SK-N-SH treated with all-trans-retinoic acid at 6 μM for 48 hours (cell line): ENCODE measurements at regions not wholly inside any gene's neighbourhood (a gene's known extent, or its start where the extent isn't known, plus 50 kb on each side); places are given as distances from the start of the nearest gene placed in this dataset.
"Not testable (repeated sequence)": the region's sequence is repeated elsewhere in the genome, so short reads cannot be mapped to it uniquely, and the experiment has no call there.

Source experiments
- ATAC-seq: fragments of 200-7000 bp; cut with Tn5 transposase; 3 replicates; pipeline ENCODE4 v1.9.1; 2020; ENCODE audit warnings: mild to moderate bottlenecking, moderate library complexity
- ARNTL ChIP-seq: fragments of 450-650 bp; formaldehyde crosslinking; IDR thresholded peaks from 2 replicates; pipeline ENCODE4 v1.5.0; 2020; ENCODE audit warnings: low read depth, mild to moderate bottlenecking, moderate library complexity, borderline replicate concordance
- BACH2 ChIP-seq: fragments of 250-450 bp; sonication (Bioruptor Pico); IDR thresholded peaks from 2 replicates; pipeline ENCODE4 v1.9.0; 2021; ENCODE audit warnings: mild to moderate bottlenecking, borderline replicate concordance
- CSDC2 ChIP-seq: fragments of 250-450 bp; sonication (Bioruptor Pico); IDR thresholded peaks from 2 replicates; pipeline ENCODE4 v1.5.0; 2020; ENCODE audit warnings: mild to moderate bottlenecking, moderate library complexity
- ESRRG ChIP-seq: fragments of 250-450 bp; sonication (Bioruptor Pico); IDR thresholded peaks from 2 replicates; pipeline ENCODE4 v1.6.1; 2021; ENCODE audit warnings: mild to moderate bottlenecking
- GLIS3 ChIP-seq: fragments of 250-450 bp; sonication (Bioruptor Pico); IDR thresholded peaks from 2 replicates; pipeline ENCODE4 v1.5.0; 2020; ENCODE audit warnings: mild to moderate bottlenecking, moderate library complexity
- ISL1 ChIP-seq: fragments of 250-450 bp; sonication (Bioruptor Pico); IDR thresholded peaks from 2 replicates; pipeline ENCODE4 v2.1.2; 2022; ENCODE audit warnings: mild to moderate bottlenecking, moderate library complexity
- OSR1 ChIP-seq: fragments of 250-450 bp; sonication (Bioruptor Pico); IDR thresholded peaks from 2 replicates; pipeline ENCODE4 v1.8.0; 2022; ENCODE audit warnings: moderate library complexity, mild to moderate bottlenecking, inconsistent platforms
- POU6F1 ChIP-seq: fragments of 250-450 bp; sonication (Bioruptor Pico); IDR thresholded peaks from 2 replicates; pipeline ENCODE4 v1.8.0; 2021; ENCODE audit warnings: low read depth, mild to moderate bottlenecking, moderate library complexity, borderline replicate concordance
- PPARA ChIP-seq: fragments of 250-450 bp; sonication (Bioruptor Pico); IDR thresholded peaks from 2 replicates; pipeline ENCODE4 v1.5.0; 2020; ENCODE audit warnings: mild to moderate bottlenecking, borderline replicate concordance
- RARB ChIP-seq: fragments of 250-450 bp; sonication (Bioruptor Pico); IDR thresholded peaks from 2 replicates; pipeline ENCODE4 v1.8.0; 2021; ENCODE audit warnings: mild to moderate bottlenecking, moderate library complexity
- SNAI2 ChIP-seq: fragments of 250-450 bp; sonication (Bioruptor Pico); IDR thresholded peaks from 2 replicates; pipeline ENCODE4 v1.5.0; 2020; ENCODE audit warnings: mild to moderate bottlenecking, moderate library complexity
- TCF4 ChIP-seq: fragments of 250-450 bp; sonication (Bioruptor Pico); IDR thresholded peaks from 2 replicates; pipeline ENCODE4 v1.8.0; 2021; ENCODE audit warnings: mild to moderate bottlenecking, moderate library complexity, borderline replicate concordance
- TOX ChIP-seq: fragments of 250-450 bp; sonication (Bioruptor Pico); IDR thresholded peaks from 2 replicates; pipeline ENCODE4 v1.8.0; 2021; ENCODE audit warnings: mild to moderate bottlenecking, moderate library complexity, borderline replicate concordance
- ZC3H10 ChIP-seq: fragments of 250-450 bp; sonication (Bioruptor Pico); IDR thresholded peaks from 2 replicates; pipeline ENCODE4 v1.5.1; 2021; ENCODE audit warnings: mild to moderate bottlenecking, moderate library complexity
- ZFP3 ChIP-seq: fragments of 250-450 bp; sonication (Bioruptor Pico); IDR thresholded peaks from 2 replicates; pipeline ENCODE4 v1.5.0; 2020; ENCODE audit warnings: mild to moderate bottlenecking, moderate library complexity
- ZFP30 ChIP-seq: fragments of 450-650 bp; formaldehyde crosslinking; IDR thresholded peaks from 2 replicates; pipeline ENCODE4 v1.5.0; 2022; ENCODE audit warnings: mild to moderate bottlenecking, moderate library complexity
- ZNF565 ChIP-seq: fragments of 450-650 bp; formaldehyde crosslinking; conservative IDR thresholded peaks from 2 replicates; pipeline ENCODE4 v1.5.0; 2020; ENCODE audit warnings: low read depth, mild to moderate bottlenecking, moderate library complexity
- ZNF70 ChIP-seq: fragments of 450-650 bp; formaldehyde crosslinking; IDR thresholded peaks from 2 replicates; pipeline ENCODE4 v1.5.0; 2020; ENCODE audit warnings: mild to moderate bottlenecking, moderate library complexity
- ZNF8 ChIP-seq: fragments of 450-650 bp; formaldehyde crosslinking; IDR thresholded peaks from 2 replicates; pipeline ENCODE4 v1.5.0; 2020; ENCODE audit warnings: mild to moderate bottlenecking, moderate library complexity
- TF ChIP-seq, protein P1 (sequence below): fragments of 250-450 bp; sonication (Bioruptor Pico); IDR thresholded peaks from 2 replicates; pipeline ENCODE4 v1.5.1; 2020; ENCODE audit warnings: low read depth, mild to moderate bottlenecking, moderate library complexity
- TF ChIP-seq, protein P2 (sequence below): fragments of 250-450 bp; sonication (Bioruptor Pico); IDR thresholded peaks from 2 replicates; pipeline ENCODE4 v1.8.0; 2020; ENCODE audit warnings: mild to moderate bottlenecking, moderate library complexity, borderline replicate concordance
- TF ChIP-seq, protein P3 (sequence below): fragments of 250-450 bp; sonication (Bioruptor Pico); IDR thresholded peaks from 2 replicates; pipeline ENCODE4 v1.5.0; 2020; ENCODE audit warnings: mild to moderate bottlenecking, moderate library complexity

GRCh38 chr10:21041763-21042458 is 144.8 kb upstream of the NEBL start (continued):
- no peak for TF ChIP-seq TOX
- no peak for TF ChIP-seq RARB (CRISPR knock-in tag)

GRCh38 chr10:21039721-21040120 is 142.6 kb upstream of the NEBL start:
- ATAC-seq, result no peak
- TF ChIP-seq POU6F1 (CRISPR knock-in tag) (no peak), ESRRG (CRISPR knock-in tag) (no peak), ZC3H10 (CRISPR knock-in tag) (no peak), PPARA (CRISPR knock-in tag) (no peak), BACH2 (CRISPR knock-in tag) (no peak), ARNTL (CRISPR knock-in tag) (no peak), SNAI2 (CRISPR knock-in tag) (no peak), ISL1 (CRISPR knock-in tag) (no peak), TOX (no peak), ZNF8 (CRISPR knock-in tag) (no peak), ZFP30 (CRISPR knock-in tag) (no peak), ZFP3 (CRISPR knock-in tag) (no peak), ZNF70 (no peak), OSR1 (CRISPR knock-in tag) (no peak)
- TF ChIP-seq, protein P1, sequence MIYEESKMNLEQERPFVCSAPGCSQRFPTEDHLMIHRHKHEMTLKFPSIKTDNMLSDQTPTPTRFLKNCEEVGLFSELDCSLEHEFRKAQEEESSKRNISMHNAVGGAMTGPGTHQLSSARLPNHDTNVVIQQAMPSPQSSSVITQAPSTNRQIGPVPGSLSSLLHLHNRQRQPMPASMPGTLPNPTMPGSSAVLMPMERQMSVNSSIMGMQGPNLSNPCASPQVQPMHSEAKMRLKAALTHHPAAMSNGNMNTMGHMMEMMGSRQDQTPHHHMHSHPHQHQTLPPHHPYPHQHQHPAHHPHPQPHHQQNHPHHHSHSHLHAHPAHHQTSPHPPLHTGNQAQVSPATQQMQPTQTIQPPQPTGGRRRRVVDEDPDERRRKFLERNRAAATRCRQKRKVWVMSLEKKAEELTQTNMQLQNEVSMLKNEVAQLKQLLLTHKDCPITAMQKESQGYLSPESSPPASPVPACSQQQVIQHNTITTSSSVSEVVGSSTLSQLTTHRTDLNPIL (CRISPR knock-in tag), result no peak
- TF ChIP-seq, protein P2, sequence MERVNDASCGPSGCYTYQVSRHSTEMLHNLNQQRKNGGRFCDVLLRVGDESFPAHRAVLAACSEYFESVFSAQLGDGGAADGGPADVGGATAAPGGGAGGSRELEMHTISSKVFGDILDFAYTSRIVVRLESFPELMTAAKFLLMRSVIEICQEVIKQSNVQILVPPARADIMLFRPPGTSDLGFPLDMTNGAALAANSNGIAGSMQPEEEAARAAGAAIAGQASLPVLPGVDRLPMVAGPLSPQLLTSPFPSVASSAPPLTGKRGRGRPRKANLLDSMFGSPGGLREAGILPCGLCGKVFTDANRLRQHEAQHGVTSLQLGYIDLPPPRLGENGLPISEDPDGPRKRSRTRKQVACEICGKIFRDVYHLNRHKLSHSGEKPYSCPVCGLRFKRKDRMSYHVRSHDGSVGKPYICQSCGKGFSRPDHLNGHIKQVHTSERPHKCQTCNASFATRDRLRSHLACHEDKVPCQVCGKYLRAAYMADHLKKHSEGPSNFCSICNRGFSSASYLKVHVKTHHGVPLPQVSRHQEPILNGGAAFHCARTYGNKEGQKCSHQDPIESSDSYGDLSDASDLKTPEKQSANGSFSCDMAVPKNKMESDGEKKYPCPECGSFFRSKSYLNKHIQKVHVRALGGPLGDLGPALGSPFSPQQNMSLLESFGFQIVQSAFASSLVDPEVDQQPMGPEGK (CRISPR knock-in tag), result no peak
- TF ChIP-seq, protein P3, sequence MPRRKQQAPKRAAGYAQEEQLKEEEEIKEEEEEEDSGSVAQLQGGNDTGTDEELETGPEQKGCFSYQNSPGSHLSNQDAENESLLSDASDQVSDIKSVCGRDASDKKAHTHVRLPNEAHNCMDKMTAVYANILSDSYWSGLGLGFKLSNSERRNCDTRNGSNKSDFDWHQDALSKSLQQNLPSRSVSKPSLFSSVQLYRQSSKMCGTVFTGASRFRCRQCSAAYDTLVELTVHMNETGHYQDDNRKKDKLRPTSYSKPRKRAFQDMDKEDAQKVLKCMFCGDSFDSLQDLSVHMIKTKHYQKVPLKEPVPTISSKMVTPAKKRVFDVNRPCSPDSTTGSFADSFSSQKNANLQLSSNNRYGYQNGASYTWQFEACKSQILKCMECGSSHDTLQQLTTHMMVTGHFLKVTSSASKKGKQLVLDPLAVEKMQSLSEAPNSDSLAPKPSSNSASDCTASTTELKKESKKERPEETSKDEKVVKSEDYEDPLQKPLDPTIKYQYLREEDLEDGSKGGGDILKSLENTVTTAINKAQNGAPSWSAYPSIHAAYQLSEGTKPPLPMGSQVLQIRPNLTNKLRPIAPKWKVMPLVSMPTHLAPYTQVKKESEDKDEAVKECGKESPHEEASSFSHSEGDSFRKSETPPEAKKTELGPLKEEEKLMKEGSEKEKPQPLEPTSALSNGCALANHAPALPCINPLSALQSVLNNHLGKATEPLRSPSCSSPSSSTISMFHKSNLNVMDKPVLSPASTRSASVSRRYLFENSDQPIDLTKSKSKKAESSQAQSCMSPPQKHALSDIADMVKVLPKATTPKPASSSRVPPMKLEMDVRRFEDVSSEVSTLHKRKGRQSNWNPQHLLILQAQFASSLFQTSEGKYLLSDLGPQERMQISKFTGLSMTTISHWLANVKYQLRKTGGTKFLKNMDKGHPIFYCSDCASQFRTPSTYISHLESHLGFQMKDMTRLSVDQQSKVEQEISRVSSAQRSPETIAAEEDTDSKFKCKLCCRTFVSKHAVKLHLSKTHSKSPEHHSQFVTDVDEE (CRISPR knock-in tag), result no peak

DNA sequence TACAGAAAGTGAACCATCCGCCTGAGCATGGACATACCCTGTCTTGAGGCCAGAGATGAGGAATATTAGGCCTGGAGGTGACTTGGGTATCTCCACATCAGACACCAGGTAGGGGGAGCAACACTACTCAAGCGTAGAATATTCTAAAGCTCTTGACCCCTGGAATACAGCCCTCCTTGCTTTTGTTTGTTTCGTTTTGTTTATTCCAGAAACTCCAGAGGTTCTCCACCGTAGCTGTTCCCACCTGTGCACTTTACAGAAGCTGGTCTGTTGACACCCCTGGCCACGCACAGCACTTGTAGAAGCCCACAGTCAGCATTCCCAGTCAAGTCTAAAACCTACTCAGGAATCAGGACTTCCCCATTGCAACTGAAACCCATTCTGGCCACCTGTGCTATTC is 139.6 kb upstream of the NEBL start:
- TF ChIP-seq BACH2 (CRISPR knock-in tag) (no peak), ZFP30 (CRISPR knock-in tag) (no peak), CSDC2 (CRISPR knock-in tag) (no peak), OSR1 (CRISPR knock-in tag) (no peak), GLIS3 (no peak), ESRRG (CRISPR knock-in tag) (no peak), ZFP3 (CRISPR knock-in tag) (no peak), PPARA (CRISPR knock-in tag) (no peak), RARB (CRISPR knock-in tag) (no peak), POU6F1 (CRISPR knock-in tag) (no peak), ZNF565 (CRISPR knock-in tag) (no peak), ZC3H10 (CRISPR knock-in tag) (no peak), TOX (no peak), ISL1 (CRISPR knock-in tag) (no peak), TCF4 (CRISPR knock-in tag) (no peak), ZNF8 (CRISPR knock-in tag) (no peak), ARNTL (CRISPR knock-in tag) (no peak)
- TF ChIP-seq, protein P1 (CRISPR knock-in tag), result no peak
- TF ChIP-seq, protein P3 (CRISPR knock-in tag), result no peak
- ATAC-seq, result no peak

DNA sequence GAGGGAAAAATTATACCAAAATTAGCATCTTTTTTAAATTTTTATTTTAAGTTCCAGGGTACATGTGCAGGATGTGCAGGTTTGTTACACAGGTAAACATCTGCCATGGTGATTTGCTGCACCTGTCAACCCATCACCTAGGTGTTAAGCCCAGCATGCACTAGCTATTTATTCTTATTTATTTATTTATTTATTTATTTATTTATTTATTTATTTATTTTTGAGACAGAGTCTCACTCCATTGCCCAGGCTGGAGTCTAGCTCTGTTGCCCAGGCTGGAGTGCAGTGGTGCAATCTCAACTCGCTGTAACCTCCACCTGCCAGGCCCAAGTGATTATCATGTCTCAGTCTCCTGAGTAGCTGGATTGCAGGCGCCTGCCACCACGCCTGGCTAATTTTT is 137.7 kb upstream of the NEBL start:
- not testable (repeated sequence) for ATAC-seq
